Coronary artery (tissue), 2 donors: ENCODE measurements at regions not wholly inside any gene's neighbourhood (a gene's known extent, or its start where the extent isn't known, plus 50 kb on each side); places are given as distances from the start of the nearest gene placed in this dataset.

Experiments
- DNase-seq: peaks from one replicate; pipeline ENCODE4 v3.0.0-alpha.2; 2017; ENCODE audit warnings: low spot score
- H3K27ac ChIP-seq, 2 donors: fragments of 200-600 bp; sonication (generic); one replicate each; pipeline ENCODE4 v1.5.1; 2016 to 2019
- H3K4me3 ChIP-seq: fragments of 200-600 bp; sonication (generic); 2 replicates; pipeline ENCODE4 v1.5.1; 2016; ENCODE audit warnings: mild to moderate bottlenecking, moderate library complexity
- CTCF ChIP-seq: fragments of 200-600 bp; sonication (generic); IDR thresholded peaks from one replicate; pipeline ENCODE4 v1.5.1; 2019; ENCODE audit warnings: antibody characterized with exemption

GRCh38 chr11:86184728-86185380 is 59.7 kb upstream of the EED start:
- no peak for DNase-seq
- Histone ChIP-seq H3K4me3 (no peak overlapping the region), H3K27ac (no peak overlapping the region)
- no peak for TF ChIP-seq CTCF

GRCh38 chr11:86183694-86184093 is 60.9 kb upstream of the EED start:
- no peak overlapping the region for H3K4me3 ChIP-seq
- no peak overlapping the region for H3K27ac ChIP-seq
- DNase-seq, result no peak
- TF ChIP-seq CTCF, result no peak

GRCh38 chr11:86182976-86183584 is 61.5 kb upstream of the EED start:
- Histone ChIP-seq H3K27ac (no peak overlapping the region), H3K4me3 (no peak overlapping the region)
- no peak for TF ChIP-seq CTCF
- DNase-seq, result no peak

GRCh38 chr11:86181379-86181778 is 63.2 kb upstream of the EED start:
- TF ChIP-seq CTCF, result no peak
- DNase-seq, result no peak
- Histone ChIP-seq H3K27ac (no peak overlapping the region), H3K4me3 (no peak overlapping the region)

- TF ChIP-seq CTCF, result no peak
- no peak for DNase-seq
- no peak overlapping the region for H3K4me3 ChIP-seq
- H3K27ac ChIP-seq, result no peak overlapping the region
These were observed 63.7 kb upstream of the EED start for GRCh38 chr11:86180851-86181250.

GRCh38 chr11:86180423-86180822 is 64.1 kb upstream of the EED start:
- Histone ChIP-seq H3K4me3 (no peak overlapping the region), H3K27ac (no peak overlapping the region)
- TF ChIP-seq CTCF, result no peak
- DNase-seq, result no peak

- no peak for DNase-seq
- no peak for TF ChIP-seq CTCF
- Histone ChIP-seq H3K4me3 (no peak overlapping the region), H3K27ac (no peak overlapping the region)
These were observed 64.9 kb upstream of the EED start for GRCh38 chr11:86179646-86180064.
